SU-DHL-6 (cell line): ENCODE measurements at regions not wholly inside any gene's neighbourhood (a gene's known extent, or its start where the extent isn't known, plus 50 kb on each side); places are given as distances from the start of the nearest gene placed in this dataset.

Experiments
- CTCF ChIP-seq: fragments of 200-600 bp; sonication (generic); IDR thresholded peaks from one replicate; pipeline ENCODE4 v1.5.1; 2017; ENCODE audit warnings: antibody characterized with exemption, mild to moderate bottlenecking, low read length, moderate library complexity; ENCODE audit not compliant: insufficient read depth, poor library complexity, severe bottlenecking
- EZH2phosphoT487 ChIP-seq: fragments of 200-600 bp; sonication (generic), shearing (Covaris generic); conservative IDR thresholded peaks from 2 replicates; pipeline ENCODE4 v1.6.1; 2018; ENCODE audit warnings: mild to moderate bottlenecking, antibody characterized with exemption, low read length, moderate library complexity, mixed read lengths

- TF ChIP-seq CTCF (no peak), EZH2phosphoT487 (no peak)
Observed at GRCh38 chr9:24881361-24881760, 335.7 kb upstream of the IZUMO3 start.
